Ascending aorta (tissue), 2 donors: ENCODE measurements at regions not wholly inside any gene's neighbourhood (a gene's known extent, or its start where the extent isn't known, plus 50 kb on each side); places are given as distances from the start of the nearest gene placed in this dataset.

Source experiments
- DNase-seq, 2 donors: peaks; one replicate each; pipeline ENCODE4 v3.0.0-alpha.2; 2019; ENCODE audit warnings: low spot score in 2 of 2
- H3K27ac ChIP-seq, 2 donors: fragments of 200-600 bp; sonication (generic); one replicate each; pipeline ENCODE4 v1.5.1; 2016 to 2017; ENCODE audit warnings: mild to moderate bottlenecking in 1 of 2
- H3K27me3 ChIP-seq: fragments of 200-600 bp; sonication (generic); one replicate; pipeline ENCODE4 v1.5.1; 2017
- H3K36me3 ChIP-seq, 2 donors: fragments of 200-600 bp; sonication (generic); one replicate each; pipeline ENCODE4 v1.5.1; 2016
- H3K4me1 ChIP-seq, 2 donors: fragments of 200-600 bp; sonication (generic); one replicate each; pipeline ENCODE4 v1.5.1; 2016 to 2017; ENCODE audit warnings: mild to moderate bottlenecking in 1 of 2
- H3K4me3 ChIP-seq, 2 donors: fragments of 200-600 bp; sonication (generic); one replicate each; pipeline ENCODE4 v1.5.1; 2016 to 2017; ENCODE audit warnings: mild to moderate bottlenecking in 1 of 2
- H3K9me3 ChIP-seq, 2 donors: fragments of 200-600 bp; sonication (generic); one replicate each; pipeline ENCODE4 v1.5.1; 2016
- CTCF ChIP-seq, 3 experiments: fragments of 200-600 bp in 2 of 3; fragments of 450-650 bp in 1 of 3; sonication (generic) in 2 of 3; IDR thresholded peaks; one replicate each; pipeline ENCODE4 v1.5.1; 2016 to 2019; ENCODE audit warnings: antibody characterized with exemption in 3 of 3, mild to moderate bottlenecking in 1 of 3, moderate library complexity in 1 of 3
- intact Hi-C: fragments of 100-400 bp; cut with DNase I; formaldehyde crosslinking; loops from one replicate; pipeline ENCODE4 v1.15.1; 2023

GRCh38 chr7:145009876-145010275 lies 174.0 kb upstream of the TPK1 start:
- no peak for TF ChIP-seq CTCF (IDR thresholded peaks at IDR 0.05)
- H3K27ac ChIP-seq: no peak overlapping the region
- no peaks in the 10 kb centered on the region for H3K4me1 ChIP-seq
- H3K27me3 ChIP-seq: no peaks in the 10 kb centered on the region
- H3K4me3 ChIP-seq: no peak overlapping the region
- H3K36me3 ChIP-seq: no peaks in the 10 kb centered on the region
- H3K9me3 ChIP-seq: no peaks in the 10 kb centered on the region
- intact Hi-C loops: no loop called here
- no peak for DNase-seq

- DNase-seq: no peak
- no peaks in the 10 kb centered on the region for H3K4me1 ChIP-seq
- no peak overlapping the region for H3K27ac ChIP-seq
- no peak for TF ChIP-seq CTCF (IDR thresholded peaks at IDR 0.05)
- H3K4me3 ChIP-seq: no peak overlapping the region
- intact Hi-C loops: no loop called here
- H3K27me3 ChIP-seq: no peaks in the 10 kb centered on the region
- peaks cover 0 to 2% of the 10 kb centered on the region in 2 donors for H3K9me3 ChIP-seq
- no peaks in the 10 kb centered on the region for H3K36me3 ChIP-seq
These were observed 169.7 kb upstream of the TPK1 start for GRCh38 chr7:145005601-145006000.

- Histone ChIP-seq H3K4me1 (no peaks in the 10 kb centered on the region), H3K9me3 (peaks cover 5 to 19% of the 10 kb centered on the region in 2 donors), H3K36me3 (no peaks in the 10 kb centered on the region), H3K27ac (no peak overlapping the region), H3K4me3 (no peak overlapping the region), H3K27me3 (no peaks in the 10 kb centered on the region)
- intact Hi-C loops: no loop called here
- no peak for DNase-seq
- no peak for TF ChIP-seq CTCF (IDR thresholded peaks at IDR 0.05)
These were observed 161.7 kb upstream of the TPK1 start for GRCh38 chr7:144997512-144997911.

- no peak for TF ChIP-seq CTCF (IDR thresholded peaks at IDR 0.05)
- intact Hi-C loops: no loop called here
- DNase-seq: no peak
These were observed 159.6 kb upstream of the TPK1 start for GRCh38 chr7:144995495-144995894.

GRCh38 chr7:144991041-144991440 lies 155.2 kb upstream of the TPK1 start:
- Histone ChIP-seq H3K4me3 (no peak overlapping the region), H3K4me1 (no peaks in the 10 kb centered on the region), H3K27me3 (no peaks in the 10 kb centered on the region), H3K9me3 (no peaks in the 10 kb centered on the region), H3K36me3 (no peaks in the 10 kb centered on the region), H3K27ac (no peak overlapping the region)
- no peak for TF ChIP-seq CTCF (IDR thresholded peaks at IDR 0.05)
- no peak for DNase-seq
- intact Hi-C loops: no loop called here

More at GRCh38 chr7:144995495-144995894, 159.6 kb upstream of the TPK1 start:
- no peaks in the 10 kb centered on the region for H3K36me3 ChIP-seq
- H3K4me1 ChIP-seq: no peaks in the 10 kb centered on the region
- H3K9me3 ChIP-seq: peaks cover 5 to 16% of the 10 kb centered on the region in 2 donors
- no peak overlapping the region for H3K27ac ChIP-seq
- H3K4me3 ChIP-seq: no peak overlapping the region
- H3K27me3 ChIP-seq: no peaks in the 10 kb centered on the region

- DNase-seq: no peak
- H3K4me1 ChIP-seq: no peaks in the 10 kb centered on the region
- intact Hi-C loops: no loop called here
These were observed 151.8 kb upstream of the TPK1 start for GRCh38 chr7:144987686-144988085.

More at GRCh38 chr7:144987686-144988085, 151.8 kb upstream of the TPK1 start:
- Histone ChIP-seq H3K4me3 (no peak overlapping the region), H3K27me3 (no peaks in the 10 kb centered on the region), H3K36me3 (no peaks in the 10 kb centered on the region), H3K27ac (no peak overlapping the region), H3K9me3 (no peaks in the 10 kb centered on the region)
- TF ChIP-seq CTCF (IDR thresholded peaks at IDR 0.05): no peak
